GM12874 (cell line): ENCODE measurements at regions not wholly inside any gene's neighbourhood (a gene's known extent, or its start where the extent isn't known, plus 50 kb on each side); places are given as distances from the start of the nearest gene placed in this dataset.

ENCODE experiments used
- CTCF ChIP-seq: IDR thresholded peaks from 2 replicates; pipeline ENCODE4 v1.5.1; 2011; ENCODE audit warnings: low read depth, mild to moderate bottlenecking, control low read depth, low read length, moderate library complexity; ENCODE audit not compliant: insufficient read depth

GRCh38 chr18:78403371-78403770, 576.2 kb upstream of the SALL3 start:
- no peak for TF ChIP-seq CTCF

- TF ChIP-seq CTCF, result no peak
Measured at GRCh38 chr18:78405763-78406162, 573.9 kb upstream of the SALL3 start.

GRCh38 chr18:78406743-78407465, 572.7 kb upstream of the SALL3 start:
- TF ChIP-seq CTCF, result no peak

- TF ChIP-seq CTCF, result no peak
Measured at GRCh38 chr18:78407466-78407844, 572.2 kb upstream of the SALL3 start.

GRCh38 chr18:78408623-78409022, 571.0 kb upstream of the SALL3 start:
- no peak for TF ChIP-seq CTCF

GRCh38 chr18:78410094-78410786, 569.4 kb upstream of the SALL3 start:
- TF ChIP-seq CTCF, result no peak

GRCh38 chr18:78411539-78411938, 568.1 kb upstream of the SALL3 start:
- TF ChIP-seq CTCF, result no peak
